ENCODE measurements at regions not wholly inside any gene's neighbourhood (a gene's known extent, or its start where the extent isn't known, plus 50 kb on each side); places are given as distances from the start of the nearest gene placed in this dataset.

- no peaks in the 10 kb centered on the region for H3K36me3 Mint-ChIP-seq
- Histone ChIP-seq H3K4me1 (no peaks in the 10 kb centered on the region), H4K20me1 (ENCODE audit: low read depth) (no peaks in the 10 kb centered on the region), H3K4me2 (no peak overlapping the region), H3F3A (ENCODE audit: low read depth) (no peaks in the 10 kb centered on the region), H3K4me3 (no peak overlapping the region), H3K27me3 (no peaks in the 10 kb centered on the region), H3K27ac (no peak overlapping the region), H3K9ac (no peak overlapping the region), H3K36me3 (no peaks in the 10 kb centered on the region), H3K9me3 (ENCODE audit: low read depth) (no peaks in the 10 kb centered on the region), H3K79me2 (ENCODE audit: low read depth) (no peaks in the 10 kb centered on the region), H2AFZ (replicated peaks) (no peak overlapping the region)
- no peaks in the 10 kb centered on the region for H3K4me1 Mint-ChIP-seq
- no peaks in the 10 kb centered on the region for H3K9me3 Mint-ChIP-seq
- peaks cover 2% of the 10 kb centered on the region for H3K27me3 Mint-ChIP-seq (ENCODE audit: insufficient read depth, low read depth)
- no peak overlapping the region for H3K27ac Mint-ChIP-seq
- no peak overlapping the region for H3K4me3 Mint-ChIP-seq
- TF ChIP-seq, protein P1, sequence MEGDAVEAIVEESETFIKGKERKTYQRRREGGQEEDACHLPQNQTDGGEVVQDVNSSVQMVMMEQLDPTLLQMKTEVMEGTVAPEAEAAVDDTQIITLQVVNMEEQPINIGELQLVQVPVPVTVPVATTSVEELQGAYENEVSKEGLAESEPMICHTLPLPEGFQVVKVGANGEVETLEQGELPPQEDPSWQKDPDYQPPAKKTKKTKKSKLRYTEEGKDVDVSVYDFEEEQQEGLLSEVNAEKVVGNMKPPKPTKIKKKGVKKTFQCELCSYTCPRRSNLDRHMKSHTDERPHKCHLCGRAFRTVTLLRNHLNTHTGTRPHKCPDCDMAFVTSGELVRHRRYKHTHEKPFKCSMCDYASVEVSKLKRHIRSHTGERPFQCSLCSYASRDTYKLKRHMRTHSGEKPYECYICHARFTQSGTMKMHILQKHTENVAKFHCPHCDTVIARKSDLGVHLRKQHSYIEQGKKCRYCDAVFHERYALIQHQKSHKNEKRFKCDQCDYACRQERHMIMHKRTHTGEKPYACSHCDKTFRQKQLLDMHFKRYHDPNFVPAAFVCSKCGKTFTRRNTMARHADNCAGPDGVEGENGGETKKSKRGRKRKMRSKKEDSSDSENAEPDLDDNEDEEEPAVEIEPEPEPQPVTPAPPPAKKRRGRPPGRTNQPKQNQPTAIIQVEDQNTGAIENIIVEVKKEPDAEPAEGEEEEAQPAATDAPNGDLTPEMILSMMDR (IDR thresholded peaks at IDR 0.05): no peak
- TF ChIP-seq EZH2phosphoT487 (IDR thresholded peaks at IDR 0.05) (no peak), EZH2 (IDR thresholded peaks at IDR 0.05) (no peak)
- DNase-seq (ENCODE audit: low spot score): no peak
These were observed 533.3 kb upstream of the CDH9 start for GRCh38 chr5:27571681-27572080.

GRCh38 chr5:27568811-27569210 is 530.4 kb upstream of the CDH9 start:
- H3F3A ChIP-seq (ENCODE audit: low read depth): no peaks in the 10 kb centered on the region
- no peaks in the 10 kb centered on the region for H3K79me2 ChIP-seq (ENCODE audit: low read depth)
- H3K9me3 ChIP-seq (ENCODE audit: low read depth): no peaks in the 10 kb centered on the region
- no peaks in the 10 kb centered on the region for H3K4me1 Mint-ChIP-seq
- no peaks in the 10 kb centered on the region for H3K27me3 ChIP-seq
- no peaks in the 10 kb centered on the region for H3K36me3 ChIP-seq
- H3K9me3 Mint-ChIP-seq: no peaks in the 10 kb centered on the region
- no peaks in the 10 kb centered on the region for H3K4me1 ChIP-seq
- no peak overlapping the region for H3K4me2 ChIP-seq
- no peak overlapping the region for H3K4me3 Mint-ChIP-seq
- no peaks in the 10 kb centered on the region for H4K20me1 ChIP-seq (ENCODE audit: low read depth)
- H3K27ac ChIP-seq: no peak overlapping the region
- no peaks in the 10 kb centered on the region for H3K36me3 Mint-ChIP-seq
- no peak overlapping the region for H3K27ac Mint-ChIP-seq
- H3K27me3 Mint-ChIP-seq (ENCODE audit: insufficient read depth, low read depth): no peaks in the 10 kb centered on the region
- DNase-seq (ENCODE audit: low spot score): no peak
- no peak for TF ChIP-seq EZH2phosphoT487 (IDR thresholded peaks at IDR 0.05)
- TF ChIP-seq, protein P1 (IDR thresholded peaks at IDR 0.05): no peak
- no peak for TF ChIP-seq EZH2 (IDR thresholded peaks at IDR 0.05)
- H3K9ac ChIP-seq: no peak overlapping the region
- no peak overlapping the region for H2AFZ ChIP-seq (replicated peaks)
- H3K4me3 ChIP-seq: no peak overlapping the region

DNA sequence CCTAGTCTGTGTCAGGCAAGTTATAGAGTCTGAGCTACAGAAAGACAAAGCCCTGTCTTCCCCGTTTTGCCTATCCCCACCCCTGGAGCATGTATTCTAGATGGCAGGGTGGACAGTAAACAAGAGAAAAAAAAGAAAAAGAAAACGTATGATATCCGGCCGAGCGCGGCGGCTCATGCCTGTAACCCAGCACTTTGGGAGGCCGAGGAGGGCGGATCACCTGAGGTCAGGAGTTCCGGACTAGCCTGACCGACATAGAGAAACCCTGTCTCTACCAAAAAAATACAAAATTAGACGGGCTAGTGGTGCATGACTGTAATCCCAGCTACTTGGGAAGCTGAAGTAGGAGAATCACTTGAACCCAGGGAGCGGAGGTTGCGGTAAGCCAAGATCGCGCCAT is 523.0 kb upstream of the CDH9 start:
- no peak for DNase-seq (ENCODE audit: low spot score)
- no peaks in the 10 kb centered on the region for H3F3A ChIP-seq (ENCODE audit: low read depth)
- H3K4me1 Mint-ChIP-seq: no peaks in the 10 kb centered on the region
- no peaks in the 10 kb centered on the region for H3K79me2 ChIP-seq (ENCODE audit: low read depth)
- no peak overlapping the region for H3K4me3 Mint-ChIP-seq
- H3K27me3 Mint-ChIP-seq (ENCODE audit: insufficient read depth, low read depth): peaks cover 2% of the 10 kb centered on the region
- H3K9me3 Mint-ChIP-seq: no peaks in the 10 kb centered on the region
- H2AFZ ChIP-seq (replicated peaks): no peak overlapping the region
- no peaks in the 10 kb centered on the region for H3K9me3 ChIP-seq (ENCODE audit: low read depth)
- no peaks in the 10 kb centered on the region for H4K20me1 ChIP-seq (ENCODE audit: low read depth)
- no peaks in the 10 kb centered on the region for H3K36me3 ChIP-seq
- no peak overlapping the region for H3K9ac ChIP-seq
- H3K4me2 ChIP-seq: no peak overlapping the region
- H3K4me3 ChIP-seq: no peak overlapping the region
- no peaks in the 10 kb centered on the region for H3K27me3 ChIP-seq
- no peaks in the 10 kb centered on the region for H3K36me3 Mint-ChIP-seq
- H3K4me1 ChIP-seq: no peaks in the 10 kb centered on the region
- H3K27ac ChIP-seq: no peak overlapping the region
- H3K27ac Mint-ChIP-seq: no peak overlapping the region
- no peak for TF ChIP-seq EZH2 (IDR thresholded peaks at IDR 0.05)
- TF ChIP-seq, protein P1 (IDR thresholded peaks at IDR 0.05): no peak
- TF ChIP-seq EZH2phosphoT487 (IDR thresholded peaks at IDR 0.05): no peak
